HG03066 (cell line): ENCODE measurements at regions not wholly inside any gene's neighbourhood (a gene's known extent, or its start where the extent isn't known, plus 50 kb on each side); places are given as distances from the start of the nearest gene placed in this dataset.

Source experiments
- ATAC-seq: cut with Tn5 transposase; IDR thresholded peaks from one replicate; pipeline ENCODE4 v1.9.1; 2021; ENCODE audit warnings: low read depth; ENCODE audit not compliant: unreplicated experiment

DNA sequence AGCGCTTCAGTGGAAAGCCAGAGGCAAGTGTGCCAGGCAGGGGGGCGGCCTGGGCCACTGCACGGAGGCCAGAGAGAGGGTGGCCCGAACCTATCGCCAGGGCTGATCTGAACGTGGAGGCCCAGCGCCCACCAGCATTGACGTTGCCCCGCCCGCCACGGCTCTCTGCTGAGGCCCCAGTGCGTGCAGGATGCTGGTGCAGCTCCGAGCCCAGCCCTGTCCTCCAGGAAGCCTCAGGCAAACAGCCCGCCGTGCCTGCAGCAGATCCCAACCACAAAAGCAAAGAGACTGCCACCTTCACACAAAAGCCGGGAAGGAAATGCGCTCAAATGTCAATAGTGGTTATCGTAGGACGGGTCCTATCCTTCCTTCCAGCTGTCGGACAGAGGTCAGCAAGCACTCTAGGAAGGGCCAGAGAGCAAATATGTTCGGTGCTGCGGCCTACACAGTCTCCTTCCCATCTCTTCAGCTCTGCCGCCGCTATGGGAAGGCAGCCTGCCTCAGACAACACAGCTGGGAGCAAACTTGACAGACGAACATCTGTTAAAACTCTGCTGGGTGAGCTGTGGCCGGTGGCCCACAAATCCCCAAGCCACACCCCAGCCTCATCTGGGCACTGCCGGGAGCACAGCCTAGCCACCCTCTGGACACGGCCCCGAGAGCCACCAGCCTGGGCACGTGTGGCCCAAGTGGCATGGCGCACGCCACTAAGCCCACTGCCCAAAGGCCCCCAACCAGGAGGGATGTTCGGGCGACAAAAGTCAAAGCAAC lies 146.2 kb downstream of the CRYBB2 start:
- ATAC-seq: no peak

DNA sequence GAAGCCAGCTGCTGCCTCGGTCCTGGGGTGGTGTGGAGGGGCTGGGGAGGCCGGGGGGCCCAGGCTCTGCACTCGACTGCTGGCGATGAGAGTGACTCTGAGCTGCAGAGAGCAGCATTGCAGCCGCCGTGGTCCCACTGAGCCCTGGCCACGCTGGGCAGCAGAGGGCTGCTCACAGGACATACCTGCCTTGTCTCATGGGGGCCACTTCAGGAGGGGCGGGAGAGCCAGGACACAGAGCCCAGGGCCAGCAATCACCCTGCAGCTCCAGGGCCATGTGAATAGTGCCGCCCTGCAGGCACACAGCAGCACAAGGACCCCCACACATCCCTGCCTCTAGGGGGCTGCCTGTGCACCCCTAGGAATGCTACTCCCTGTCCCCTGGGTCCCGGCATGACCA lies 147.0 kb downstream of the CRYBB2 start:
- no peak for ATAC-seq

DNA sequence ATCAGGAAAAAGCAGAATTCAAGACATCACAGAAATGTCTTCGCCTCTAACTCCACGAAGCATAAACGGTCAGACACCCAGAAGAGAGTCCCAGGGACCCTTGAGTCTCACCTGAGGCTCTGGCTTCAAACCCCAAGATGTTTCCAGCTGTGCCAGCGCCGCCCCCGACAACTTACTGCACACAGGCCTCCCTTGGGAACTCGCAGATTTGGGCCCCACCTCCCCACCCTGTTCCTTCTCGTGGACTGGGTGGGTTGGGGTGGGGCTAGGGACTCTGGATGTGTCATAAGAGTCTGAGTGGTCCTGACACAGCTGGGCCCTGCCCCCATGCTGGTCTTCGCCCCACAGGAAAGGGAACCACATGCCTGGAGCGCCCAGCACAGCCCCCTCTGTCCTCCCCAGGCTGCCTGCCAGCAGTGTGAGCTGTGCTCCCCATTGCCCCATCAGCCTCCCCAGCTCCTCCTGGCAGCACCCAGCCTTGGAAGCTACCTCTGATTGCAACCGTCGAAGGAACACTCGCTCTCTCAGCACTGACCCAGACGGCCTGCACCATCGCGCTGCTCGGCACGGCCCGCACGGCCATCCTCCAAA lies 147.5 kb downstream of the CRYBB2 start:
- ATAC-seq: no peak

DNA sequence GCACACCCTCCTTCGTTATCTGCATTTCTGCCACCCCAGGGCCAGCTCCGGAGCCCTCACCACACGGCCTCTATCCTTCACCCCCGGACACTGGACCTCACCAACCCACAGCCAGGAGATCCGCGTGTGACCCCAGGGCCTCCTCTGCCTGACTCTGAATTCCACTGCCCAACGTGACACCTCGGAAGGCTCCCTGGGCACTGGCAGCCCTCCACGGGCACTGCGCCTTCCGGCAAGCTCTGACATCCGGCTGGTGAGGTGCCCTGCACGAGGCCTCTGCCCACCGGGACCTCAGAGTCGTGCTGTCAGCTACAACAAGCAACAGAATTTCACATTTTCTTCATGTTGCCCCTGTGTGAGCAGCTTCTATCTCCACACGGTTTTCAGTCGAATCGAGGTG lies 148.3 kb downstream of the CRYBB2 start:
- no peak for ATAC-seq

DNA sequence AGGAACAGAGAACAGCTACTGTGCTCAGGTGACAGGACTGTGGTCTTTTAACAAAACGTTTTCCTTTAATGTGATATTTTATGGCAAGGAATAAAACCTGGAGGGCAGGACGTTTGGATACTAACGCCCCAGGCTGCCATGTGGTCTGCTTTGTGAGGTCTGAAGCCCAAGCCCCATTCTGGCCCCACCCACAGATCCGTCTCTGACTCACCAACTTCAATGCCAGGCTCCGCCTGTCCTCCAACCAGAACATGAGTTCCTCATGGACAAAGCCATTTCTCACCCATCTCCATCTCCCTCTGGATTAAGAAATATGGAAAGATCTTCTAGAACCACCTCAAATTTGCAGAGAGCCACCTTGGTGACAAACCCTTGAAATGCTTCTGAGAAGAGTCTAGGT lies 148.8 kb downstream of the CRYBB2 start:
- ATAC-seq: no peak

DNA sequence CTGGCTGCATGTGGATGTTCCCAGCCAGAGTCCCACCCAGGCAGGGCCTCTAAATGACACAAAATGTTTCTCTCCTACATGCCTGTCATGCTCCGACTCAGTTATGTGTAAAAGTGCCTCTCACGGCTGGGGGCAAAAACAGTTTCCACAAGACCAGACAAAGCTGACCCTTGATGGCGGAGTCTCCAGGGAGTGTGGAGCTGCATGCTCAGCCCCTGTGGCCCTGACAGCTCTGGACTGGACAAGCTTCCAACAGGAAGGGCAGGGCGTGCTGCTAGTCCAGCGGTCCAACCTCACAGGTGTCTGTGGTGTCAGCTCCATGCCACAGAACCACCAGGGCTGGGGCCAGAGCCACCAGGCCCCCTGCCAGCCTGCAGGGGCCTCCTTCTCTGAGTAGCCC lies 149.6 kb downstream of the CRYBB2 start:
- no peak for ATAC-seq

GRCh38 chr22:25370322-25370721 lies 150.9 kb downstream of the CRYBB2 start:
- ATAC-seq: no peak

- no peak for ATAC-seq
Measured at GRCh38 chr22:25372000-25372595, 152.7 kb downstream of the CRYBB2 start.

DNA sequence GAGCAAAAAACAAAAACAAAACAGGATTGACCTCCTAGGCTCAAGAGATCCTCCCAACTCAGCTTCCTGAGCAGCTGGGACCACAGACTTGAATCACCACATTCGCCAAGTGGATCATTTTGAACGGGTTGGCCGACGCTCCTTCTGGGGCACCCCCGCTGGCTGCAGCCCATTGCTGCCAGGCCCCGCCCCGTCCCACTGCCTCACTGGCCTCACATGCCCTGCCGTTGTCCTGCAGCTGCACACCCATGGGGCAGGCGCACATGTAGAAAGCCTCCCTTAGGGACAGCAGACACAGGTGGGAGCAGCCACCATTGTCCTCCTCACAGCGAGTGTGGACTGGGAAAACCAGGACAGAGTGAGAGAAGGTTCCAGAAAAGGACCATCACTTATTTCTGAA lies 154.5 kb downstream of the CRYBB2 start:
- no peak for ATAC-seq

GRCh38 chr22:25374869-25375268 lies 155.4 kb downstream of the CRYBB2 start:
- no peak for ATAC-seq

GRCh38 chr22:25375683-25376082 lies 156.2 kb downstream of the CRYBB2 start:
- ATAC-seq: no peak

DNA sequence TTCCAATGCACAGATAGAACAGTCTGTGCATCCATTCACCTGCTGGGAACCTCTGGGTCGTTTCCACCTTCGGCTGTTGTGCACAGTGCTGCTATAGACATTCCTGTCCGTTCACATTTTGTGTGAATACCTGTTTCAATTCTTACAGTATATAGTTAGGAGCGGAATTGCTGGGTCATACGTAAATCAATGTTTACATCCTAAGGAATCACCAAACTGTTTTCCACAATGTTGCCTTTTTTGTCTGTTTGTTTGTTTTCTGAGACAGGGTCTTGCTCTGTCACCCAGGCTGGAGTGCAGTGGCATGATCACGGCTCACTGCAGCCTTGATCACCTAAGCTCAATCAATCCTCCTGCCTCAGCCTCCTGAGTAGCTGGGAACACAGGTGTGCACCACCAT lies 158.3 kb downstream of the CRYBB2 start:
- ATAC-seq: no peak

GRCh38 chr22:25380122-25380747 lies 160.8 kb downstream of the CRYBB2 start:
- ATAC-seq: no peak

DNA sequence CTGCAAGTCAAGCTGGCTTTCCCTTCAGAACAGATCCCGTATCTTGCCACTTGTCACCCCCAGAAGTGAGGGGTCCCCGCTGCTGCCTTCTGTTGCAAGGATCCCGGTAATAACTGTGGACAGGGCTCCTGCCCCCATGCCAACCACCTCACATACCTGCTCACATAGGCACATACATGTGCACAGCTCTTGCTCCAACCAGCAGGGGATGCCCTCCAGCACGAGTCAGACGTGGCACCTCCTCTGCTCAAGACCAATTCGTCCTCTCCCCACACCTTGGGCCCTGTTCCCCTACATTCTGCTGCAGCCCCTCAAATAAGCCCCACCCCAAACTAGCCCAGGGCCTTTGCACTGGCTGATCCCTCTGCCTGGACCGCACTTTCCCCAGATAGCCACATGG lies 163.3 kb downstream of the CRYBB2 start:
- ATAC-seq: no peak

- no peak for ATAC-seq
Measured at GRCh38 chr22:25383278-25383820, 163.9 kb downstream of the CRYBB2 start.

DNA sequence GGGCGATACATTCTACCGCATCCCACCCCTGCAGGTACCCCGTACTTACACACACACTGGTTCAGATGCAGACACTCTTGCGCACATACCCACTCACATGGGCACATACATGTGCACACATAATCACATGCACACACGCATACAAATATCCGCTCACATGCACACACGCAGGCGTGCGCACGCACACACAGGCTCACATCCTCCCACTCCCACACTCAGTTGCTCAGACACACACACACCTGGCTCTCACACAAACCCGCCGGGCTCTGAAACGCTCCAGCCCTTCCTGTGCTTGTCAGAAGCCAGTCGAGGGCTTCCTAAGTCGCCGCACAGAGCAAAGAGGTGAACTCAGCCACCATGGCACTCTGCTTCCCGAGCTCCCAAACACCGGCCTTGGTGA lies 164.5 kb downstream of the CRYBB2 start:
- ATAC-seq: no peak

GRCh38 chr22:25386538-25386884 lies 167.1 kb downstream of the CRYBB2 start:
- ATAC-seq: no peak

DNA sequence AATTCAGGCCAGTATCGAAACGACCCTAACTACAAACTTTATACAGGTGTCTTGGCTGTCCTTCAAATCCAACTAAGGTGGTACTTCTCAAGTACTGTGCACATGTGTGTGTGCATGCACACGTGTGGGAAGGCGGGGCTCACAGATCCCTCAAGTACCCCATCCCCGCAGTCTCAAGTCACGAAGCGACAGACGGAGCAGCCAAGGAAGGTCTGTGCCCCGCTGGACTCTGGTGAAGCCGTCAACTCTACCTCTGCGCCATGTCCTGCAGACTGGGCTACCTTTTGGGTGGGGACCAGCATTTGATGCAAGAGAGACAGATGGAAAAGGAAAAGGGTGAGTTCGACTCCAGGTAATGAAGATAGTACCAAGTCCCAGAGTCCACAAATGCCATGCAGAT lies 169.0 kb downstream of the CRYBB2 start:
- no peak for ATAC-seq

DNA sequence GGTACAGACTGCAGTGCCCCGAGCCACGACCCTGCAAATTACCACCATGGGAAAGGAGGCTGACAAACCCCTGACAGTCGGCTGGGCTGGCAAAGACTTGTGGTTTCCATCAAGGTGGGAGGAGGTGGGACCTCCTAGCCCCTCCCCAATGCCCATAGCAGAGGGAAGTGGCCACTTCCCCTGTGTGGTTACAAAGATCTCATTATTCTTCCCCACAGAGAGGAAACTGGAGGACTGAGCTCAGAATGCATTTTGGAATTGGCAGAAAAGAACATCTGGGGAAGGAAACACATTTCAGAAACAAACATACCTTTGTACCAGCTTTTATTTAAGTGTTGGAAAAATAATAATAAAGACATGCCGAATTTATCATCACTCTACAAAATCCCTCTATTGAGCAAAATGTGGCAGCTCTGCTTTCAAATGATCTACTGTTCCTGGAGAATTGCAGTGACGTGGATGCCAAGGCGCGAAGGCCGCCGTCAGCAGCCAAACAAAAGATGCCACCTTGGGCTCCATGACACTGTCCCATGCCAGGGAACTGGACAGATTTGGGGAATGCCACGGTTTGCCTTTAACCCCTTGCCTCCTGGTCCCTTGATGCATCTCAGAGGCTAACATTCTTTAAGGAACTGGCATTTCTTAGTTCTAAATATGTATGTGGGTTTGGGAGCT lies 169.6 kb downstream of the CRYBB2 start:
- ATAC-seq: no peak

- no peak for ATAC-seq
Measured at GRCh38 chr22:25389541-25389919, 170.1 kb downstream of the CRYBB2 start.
